ENCODE measurements at regions not wholly inside any gene's neighbourhood (a gene's known extent, or its start where the extent isn't known, plus 50 kb on each side); places are given as distances from the start of the nearest gene placed in this dataset.
A peak's percentile ranks its signal among the peaks of the same experiment; 100 is the strongest.

- POLR2A ChIA-PET (ENCODE audit: low non-redundant PET), result no interaction called here
- TF ChIP-seq CTCF (conservative IDR thresholded peaks at IDR 0.05; ENCODE audit: low read depth, low read length), result no peak
- TF ChIP-seq EZH2 (IDR thresholded peaks at IDR 0.05; ENCODE audit: borderline replicate concordance, low read depth, low read length, poor library complexity, severe bottlenecking), result no peak
- CTCF ChIA-PET, result interaction anchor here (0.6 to 1.6 kb wide), 2 partner anchors 16 to 141 kb away, joined by 3 read pairs; no protein-coding TSS in a partner anchor
Observed at GRCh38 chr14:23894362-23895052, 59.1 kb upstream of the DHRS4 start.

GRCh38 chr14:23895053-23895419 lies 58.5 kb upstream of the DHRS4 start:
- intact Hi-C loops (cut with micrococcal nuclease; ENCODE audit: unreplicated experiment), result no loop called here
- H3K9me3 ChIP-seq (ENCODE audit: low read depth, low read length, poor library complexity, severe bottlenecking), result no peaks in the 10 kb centered on the region
- POLR2A ChIA-PET (ENCODE audit: low non-redundant PET), result no interaction called here
- H3K36me3 ChIP-seq (ENCODE audit: insufficient read depth, low read length, poor library complexity, severe bottlenecking), result no peaks in the 10 kb centered on the region
- DNase-seq (ENCODE audit: low spot score), result no peak
- CTCF ChIA-PET, result interaction anchor here (0.6 to 1.6 kb wide), 3 partner anchors 16 to 231 kb away, joined by 3 read pairs; no protein-coding TSS in a partner anchor
- no peak overlapping the region for H3K27ac ChIP-seq (ENCODE audit: low read depth, low read length, poor library complexity, severe bottlenecking)
- H3K4me3 ChIP-seq (ENCODE audit: low read depth, low read length, poor library complexity, severe bottlenecking), result no peak overlapping the region
- BruUV-seq (replicated peaks), result no TSS peak
- no peaks in the 10 kb centered on the region for H3K27me3 ChIP-seq (replicated peaks; ENCODE audit: insufficient read depth, low read depth, low read length, poor library complexity)
- no peaks in the 10 kb centered on the region for H3K4me1 ChIP-seq (ENCODE audit: insufficient read depth, low read length, poor library complexity, severe bottlenecking)
- TF ChIP-seq EZH2 (IDR thresholded peaks at IDR 0.05; ENCODE audit: borderline replicate concordance, low read depth, low read length, poor library complexity, severe bottlenecking), result no peak
- TF ChIP-seq CTCF (conservative IDR thresholded peaks at IDR 0.05; ENCODE audit: low read depth, low read length), result no peak

More at GRCh38 chr14:23894362-23895052, 59.1 kb upstream of the DHRS4 start:
- no peak for DNase-seq (ENCODE audit: low spot score)
- H3K4me3 ChIP-seq (ENCODE audit: low read depth, low read length, poor library complexity, severe bottlenecking), result no peak overlapping the region
- no peaks in the 10 kb centered on the region for H3K4me1 ChIP-seq (ENCODE audit: insufficient read depth, low read length, poor library complexity, severe bottlenecking)
- no TSS peak for BruUV-seq (replicated peaks)
- no peak overlapping the region for H3K27ac ChIP-seq (ENCODE audit: low read depth, low read length, poor library complexity, severe bottlenecking)
- no peaks in the 10 kb centered on the region for H3K36me3 ChIP-seq (ENCODE audit: insufficient read depth, low read length, poor library complexity, severe bottlenecking)
- H3K9me3 ChIP-seq (ENCODE audit: low read depth, low read length, poor library complexity, severe bottlenecking), result no peaks in the 10 kb centered on the region
- intact Hi-C loops (cut with micrococcal nuclease; ENCODE audit: unreplicated experiment), result no loop called here
- H3K27me3 ChIP-seq (replicated peaks; ENCODE audit: insufficient read depth, low read depth, low read length, poor library complexity), result no peaks in the 10 kb centered on the region

GRCh38 chr14:23895480-23895879 lies 58.1 kb upstream of the DHRS4 start:
- Histone ChIP-seq H3K9me3 (ENCODE audit: low read depth, low read length, poor library complexity, severe bottlenecking) (no peaks in the 10 kb centered on the region), H3K4me3 (ENCODE audit: low read depth, low read length, poor library complexity, severe bottlenecking) (no peak overlapping the region), H3K27ac (ENCODE audit: low read depth, low read length, poor library complexity, severe bottlenecking) (no peak overlapping the region), H3K4me1 (ENCODE audit: insufficient read depth, low read length, poor library complexity, severe bottlenecking) (no peaks in the 10 kb centered on the region), H3K27me3 (replicated peaks; ENCODE audit: insufficient read depth, low read depth, low read length, poor library complexity) (no peaks in the 10 kb centered on the region), H3K36me3 (ENCODE audit: insufficient read depth, low read length, poor library complexity, severe bottlenecking) (no peaks in the 10 kb centered on the region)
- no peak for TF ChIP-seq EZH2 (IDR thresholded peaks at IDR 0.05; ENCODE audit: borderline replicate concordance, low read depth, low read length, poor library complexity, severe bottlenecking)
- peak; percentile 44; the same call in 1 of the 2 replicates for TF ChIP-seq CTCF (conservative IDR thresholded peaks at IDR 0.05; ENCODE audit: low read depth, low read length)
- ChIA-PET CTCF (interaction anchor here (0.6 to 1.6 kb wide), 2 partner anchors 15 to 230 kb away, joined by 3 read pairs; no protein-coding TSS in a partner anchor), POLR2A (ENCODE audit: low non-redundant PET) (no interaction called here)
- BruUV-seq (replicated peaks), result no TSS peak
- intact Hi-C loops (cut with micrococcal nuclease; ENCODE audit: unreplicated experiment), result no loop called here
- peak; percentile 14 for DNase-seq (ENCODE audit: low spot score)

All from A673 (cell line).